A549 (cell line): ENCODE measurements at regions not wholly inside any gene's neighbourhood (a gene's known extent, or its start where the extent isn't known, plus 50 kb on each side); places are given as distances from the start of the nearest gene placed in this dataset.

Source experiments
- CHD2 ChIP-seq: fragments of 150-350 bp; IDR thresholded peaks from 2 replicates; pipeline ENCODE4 v1.6.1; 2014; ENCODE audit warnings: low read length; ENCODE audit not compliant: partially characterized antibody
- EP300 ChIP-seq, 2 experiments: fragments of >200 bp; sonication (Bioruptor Twin); formaldehyde crosslinking; IDR thresholded peaks; 2 replicates in 1 of 2; 3 replicates in 1 of 2; pipeline ENCODE4 v1.6.1; 2016 to 2017
- POLR2A ChIP-seq: IDR thresholded peaks from 2 replicates; pipeline ENCODE4 v1.6.1; 2012; ENCODE audit warnings: mild to moderate bottlenecking, low read length
- RAD21 ChIP-seq, 2 experiments: fragments of >200 bp in 1 of 2; sonication (Bioruptor Twin) in 1 of 2; formaldehyde crosslinking in 1 of 2; IDR thresholded peaks in 1 of 2; conservative IDR thresholded peaks in 1 of 2; 2 replicates in 1 of 2; 3 replicates in 1 of 2; pipeline ENCODE4 v1.6.1; 2012 to 2018; ENCODE audit warnings: inconsistent platforms in 1 of 2
- REST ChIP-seq: fragments of 200-600 bp; sonication (generic); IDR thresholded peaks from 2 replicates; pipeline ENCODE4 v1.6.1; 2016; ENCODE audit warnings: antibody characterized with exemption, mild to moderate bottlenecking, moderate library complexity
- RFX5 ChIP-seq: fragments of 450-650 bp; IDR thresholded peaks from 2 replicates; pipeline ENCODE4 v1.7.1; 2014; ENCODE audit warnings: antibody characterized with exemption, mild to moderate bottlenecking, moderate library complexity
- ZFP36 ChIP-seq: fragments of 450-650 bp; IDR thresholded peaks from 2 replicates; pipeline ENCODE4 v1.6.1; 2014; ENCODE audit warnings: borderline replicate concordance; ENCODE audit not compliant: partially characterized antibody
- TF ChIP-seq, protein P1 (sequence below): fragments of >200 bp; sonication (Bioruptor Twin); formaldehyde crosslinking; IDR thresholded peaks from 3 replicates; pipeline ENCODE4 v1.5.1; 2016

DNA sequence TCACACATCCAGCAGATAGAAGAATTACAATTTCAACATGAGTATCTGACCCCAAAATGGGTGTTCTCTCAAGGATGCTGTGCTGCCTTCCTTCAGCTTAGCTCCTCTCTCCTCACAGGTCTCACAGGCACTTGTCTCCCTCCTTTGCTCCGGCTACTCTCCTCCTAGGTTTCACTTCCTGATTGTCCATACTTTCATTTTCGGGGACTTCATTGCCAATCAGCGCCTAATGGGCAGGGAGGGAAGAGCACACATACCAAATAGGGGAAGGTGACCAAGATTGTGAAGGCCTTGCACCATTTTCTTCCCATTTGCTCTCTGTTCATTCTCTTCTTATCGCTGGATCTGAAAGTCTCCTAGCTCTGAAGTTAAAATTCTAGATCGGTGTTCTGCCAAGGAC is 125.4 kb upstream of the EOLA2 start:
- TF ChIP-seq, protein P1, sequence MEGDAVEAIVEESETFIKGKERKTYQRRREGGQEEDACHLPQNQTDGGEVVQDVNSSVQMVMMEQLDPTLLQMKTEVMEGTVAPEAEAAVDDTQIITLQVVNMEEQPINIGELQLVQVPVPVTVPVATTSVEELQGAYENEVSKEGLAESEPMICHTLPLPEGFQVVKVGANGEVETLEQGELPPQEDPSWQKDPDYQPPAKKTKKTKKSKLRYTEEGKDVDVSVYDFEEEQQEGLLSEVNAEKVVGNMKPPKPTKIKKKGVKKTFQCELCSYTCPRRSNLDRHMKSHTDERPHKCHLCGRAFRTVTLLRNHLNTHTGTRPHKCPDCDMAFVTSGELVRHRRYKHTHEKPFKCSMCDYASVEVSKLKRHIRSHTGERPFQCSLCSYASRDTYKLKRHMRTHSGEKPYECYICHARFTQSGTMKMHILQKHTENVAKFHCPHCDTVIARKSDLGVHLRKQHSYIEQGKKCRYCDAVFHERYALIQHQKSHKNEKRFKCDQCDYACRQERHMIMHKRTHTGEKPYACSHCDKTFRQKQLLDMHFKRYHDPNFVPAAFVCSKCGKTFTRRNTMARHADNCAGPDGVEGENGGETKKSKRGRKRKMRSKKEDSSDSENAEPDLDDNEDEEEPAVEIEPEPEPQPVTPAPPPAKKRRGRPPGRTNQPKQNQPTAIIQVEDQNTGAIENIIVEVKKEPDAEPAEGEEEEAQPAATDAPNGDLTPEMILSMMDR = no peak
- TF ChIP-seq RFX5 (no peak), CHD2 (no peak), POLR2A (no peak), EP300 (IDR thresholded peaks at IDR 0.05) (no peak), RAD21 (conservative IDR thresholded peaks at IDR 0.05 in 1 of 2, IDR thresholded peaks at IDR 0.05 in 1 of 2) (no peak), ZFP36 (no peak), REST (no peak)
